ENCODE measurements at regions not wholly inside any gene's neighbourhood (a gene's known extent, or its start where the extent isn't known, plus 50 kb on each side); places are given as distances from the start of the nearest gene placed in this dataset.
"Not testable (repeated sequence)": the region's sequence is repeated elsewhere in the genome, so short reads cannot be mapped to it uniquely, and the experiment has no call there.

GRCh38 chr4:66959207-66959606 is 586.1 kb downstream of the CENPC start:
- DNase-seq (ENCODE audit: low spot score in 2 of 2): no peak
- FAIRE-seq: no peak

- FAIRE-seq (no peak), DNase-seq (ENCODE audit: low spot score in 2 of 2) (no peak)
These were observed 588.5 kb downstream of the CENPC start for GRCh38 chr4:66956852-66957251.

GRCh38 chr4:66956426-66956825 is 588.9 kb downstream of the CENPC start:
- DNase-seq (ENCODE audit: low spot score in 2 of 2): no peak
- FAIRE-seq: no peak

GRCh38 chr4:66955784-66956183 is 589.5 kb downstream of the CENPC start:
- FAIRE-seq (no peak), DNase-seq (ENCODE audit: low spot score in 2 of 2) (no peak)

GRCh38 chr4:66949419-66949818 is 595.9 kb downstream of the CENPC start:
- DNase-seq (ENCODE audit: low spot score in 2 of 2) (no peak), FAIRE-seq (no peak)

- FAIRE-seq (no peak), DNase-seq (ENCODE audit: low spot score in 2 of 2) (no peak)
These were observed 598.5 kb downstream of the CENPC start for GRCh38 chr4:66946761-66947160.

GRCh38 chr4:66943112-66943511 is 602.2 kb downstream of the CENPC start:
- FAIRE-seq (no peak), DNase-seq (ENCODE audit: low spot score in 2 of 2) (no peak)

- not testable (repeated sequence) for DNase-seq (ENCODE audit: low spot score in 2 of 2); FAIRE-seq
These were observed 613.3 kb downstream of the CENPC start for GRCh38 chr4:66931981-66932380.

GRCh38 chr4:66930206-66930605 is 615.1 kb downstream of the CENPC start:
- DNase-seq (ENCODE audit: low spot score in 2 of 2) (no peak), FAIRE-seq (no peak)

GRCh38 chr4:66929748-66930147 is 615.6 kb downstream of the CENPC start:
- FAIRE-seq (no peak), DNase-seq (ENCODE audit: low spot score in 2 of 2) (peak in 1 of 2 donors; percentile 2)

- not testable (repeated sequence) for FAIRE-seq; DNase-seq (ENCODE audit: low spot score in 2 of 2)
These were observed 616.4 kb downstream of the CENPC start for GRCh38 chr4:66928881-66929280.

GRCh38 chr4:66927937-66928336 is 617.4 kb downstream of the CENPC start:
- DNase-seq (ENCODE audit: low spot score in 2 of 2): no peak
- no peak for FAIRE-seq

GRCh38 chr4:66926687-66927086 is 618.6 kb downstream of the CENPC start:
- DNase-seq (ENCODE audit: low spot score in 2 of 2): no peak
- FAIRE-seq: no peak

- DNase-seq (ENCODE audit: low spot score in 2 of 2): no peak
- FAIRE-seq: no peak
These were observed 622.0 kb downstream of the CENPC start for GRCh38 chr4:66923081-66923865.

GRCh38 chr4:66921433-66921832 is 623.9 kb downstream of the CENPC start:
- DNase-seq (ENCODE audit: low spot score in 2 of 2): no peak
- no peak for FAIRE-seq

GRCh38 chr4:66920514-66920913 is 624.8 kb downstream of the CENPC start:
- FAIRE-seq: no peak
- no peak for DNase-seq (ENCODE audit: low spot score in 2 of 2)

- DNase-seq (ENCODE audit: low spot score in 2 of 2): no peak
- FAIRE-seq: no peak
These were observed 633.4 kb downstream of the CENPC start for GRCh38 chr4:66911880-66912279.

- FAIRE-seq: no peak
- DNase-seq (ENCODE audit: low spot score in 2 of 2): no peak
These were observed 639.0 kb downstream of the CENPC start for GRCh38 chr4:66906314-66906713.

- FAIRE-seq (no peak), DNase-seq (ENCODE audit: low spot score in 2 of 2) (no peak)
These were observed 645.8 kb downstream of the CENPC start for GRCh38 chr4:66899422-66900065.

- no peak for FAIRE-seq
These were observed 651.5 kb downstream of the CENPC start for GRCh38 chr4:66893807-66894206.

GRCh38 chr4:66887061-66887460 is 658.2 kb downstream of the CENPC start:
- FAIRE-seq (no peak), DNase-seq (ENCODE audit: low spot score in 2 of 2) (no peak)

More at GRCh38 chr4:66893807-66894206, 651.5 kb downstream of the CENPC start:
- DNase-seq (ENCODE audit: low spot score in 2 of 2): no peak
